ENCODE measurements at regions not wholly inside any gene's neighbourhood (a gene's known extent, or its start where the extent isn't known, plus 50 kb on each side); places are given as distances from the start of the nearest gene placed in this dataset.

DNA sequence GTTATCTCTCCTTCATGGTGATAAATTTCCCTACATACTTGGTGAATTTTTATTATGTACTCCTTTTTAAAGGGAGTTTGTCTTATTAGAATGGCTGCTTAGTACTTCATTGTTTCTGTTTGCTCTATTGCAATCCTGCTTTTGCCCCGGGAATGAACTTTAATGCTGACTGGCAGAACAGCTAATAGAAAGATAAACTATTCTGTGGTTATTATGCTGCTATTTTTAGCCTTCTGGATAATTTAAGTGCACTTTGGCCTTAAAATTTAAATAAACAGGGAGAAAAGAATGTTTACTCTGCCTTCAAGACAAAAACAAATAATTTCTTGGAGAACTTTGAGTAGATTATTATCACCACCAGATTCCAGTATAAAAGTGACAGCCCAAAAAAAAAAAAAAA, 413.8 kb upstream of the CCDC54 start:
- no peak for ATAC-seq (ENCODE audit: insufficient read depth, low read depth)

GRCh38 chr3:106965307-106965706, 411.9 kb upstream of the CCDC54 start:
- Histone ChIP-seq H3K9ac (ENCODE audit: low read depth, low read length) (no peak overlapping the region), H3K4me2 (ENCODE audit: insufficient read depth, low read length) (no peak overlapping the region), H4K20me1 (ENCODE audit: insufficient read depth, low read length) (no peaks in the 10 kb centered on the region), H3K79me2 (ENCODE audit: insufficient read depth, low read length) (no peaks in the 10 kb centered on the region), H3K36me3 (ENCODE audit: insufficient read depth, low read length) (no peaks in the 10 kb centered on the region), H3K27ac (ENCODE audit: low read length) (no peak overlapping the region), H3K4me3 (ENCODE audit: low read depth in 1 of 2, low read length in 2 of 2) (no peak overlapping the region), H3K27me3 (ENCODE audit: insufficient read depth, low read length, poor library complexity) (no peaks in the 10 kb centered on the region), H3K9me3 (ENCODE audit: insufficient read depth, low read length, severe bottlenecking) (no peaks in the 10 kb centered on the region), H2AFZ (ENCODE audit: low read depth, low read length) (no peak overlapping the region), H3K4me1 (ENCODE audit: insufficient read depth, low read length) (no peaks in the 10 kb centered on the region)
- TF ChIP-seq CTCF (IDR thresholded peaks at IDR 0.05; ENCODE audit: borderline replicate concordance, extremely low read depth, low read length, poor library complexity, severe bottlenecking) (no peak), EZH2 (IDR thresholded peaks at IDR 0.05; ENCODE audit: borderline replicate concordance, low read depth, low read length, severe bottlenecking) (no peak)
- DNase-seq = no peak
- ATAC-seq (ENCODE audit: insufficient read depth, low read depth) = no peak

More for the DNA sequence above, 413.8 kb upstream of the CCDC54 start:
- no peak overlapping the region for H3K4me3 ChIP-seq (ENCODE audit: low read depth in 1 of 2, low read length in 2 of 2)
- H3K4me1 ChIP-seq (ENCODE audit: insufficient read depth, low read length) = no peaks in the 10 kb centered on the region
- H3K79me2 ChIP-seq (ENCODE audit: insufficient read depth, low read length) = no peaks in the 10 kb centered on the region
- no peak overlapping the region for H3K27ac ChIP-seq (ENCODE audit: low read length)
- no peaks in the 10 kb centered on the region for H3K9me3 ChIP-seq (ENCODE audit: insufficient read depth, low read length, severe bottlenecking)
- no peak overlapping the region for H3K4me2 ChIP-seq (ENCODE audit: insufficient read depth, low read length)
- TF ChIP-seq CTCF (IDR thresholded peaks at IDR 0.05; ENCODE audit: borderline replicate concordance, extremely low read depth, low read length, poor library complexity, severe bottlenecking) = no peak
- TF ChIP-seq EZH2 (IDR thresholded peaks at IDR 0.05; ENCODE audit: borderline replicate concordance, low read depth, low read length, severe bottlenecking) = no peak
- H3K9ac ChIP-seq (ENCODE audit: low read depth, low read length) = no peak overlapping the region
- H4K20me1 ChIP-seq (ENCODE audit: insufficient read depth, low read length) = no peaks in the 10 kb centered on the region
- H3K36me3 ChIP-seq (ENCODE audit: insufficient read depth, low read length) = no peaks in the 10 kb centered on the region
- no peak for DNase-seq
- H2AFZ ChIP-seq (ENCODE audit: low read depth, low read length) = no peak overlapping the region
- no peaks in the 10 kb centered on the region for H3K27me3 ChIP-seq (ENCODE audit: insufficient read depth, low read length, poor library complexity)

DNA sequence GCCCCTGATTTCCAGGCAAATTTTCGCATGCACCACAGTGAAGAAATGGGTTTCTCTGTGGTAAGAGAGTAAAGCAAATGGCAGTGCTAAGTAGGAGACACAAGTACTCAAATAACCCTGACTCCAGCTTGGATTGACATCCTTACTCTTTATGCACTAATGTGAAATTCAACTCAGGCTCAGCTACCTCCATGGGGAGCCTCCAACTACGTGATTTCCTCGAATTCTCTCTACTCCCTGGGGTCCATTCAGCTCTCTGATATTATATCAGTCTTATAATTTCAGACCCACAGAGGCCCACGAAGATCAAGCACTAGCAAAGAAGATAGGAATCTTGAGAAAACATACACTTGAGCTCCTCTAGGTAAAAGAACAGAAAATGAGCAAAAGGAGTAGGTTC, 407.6 kb upstream of the CCDC54 start:
- ATAC-seq (ENCODE audit: insufficient read depth, low read depth) (no peak), DNase-seq (no peak)
- Histone ChIP-seq H2AFZ (ENCODE audit: low read depth, low read length) (no peak overlapping the region), H3K4me3 (ENCODE audit: low read depth in 1 of 2, low read length in 2 of 2) (no peak overlapping the region), H3K4me1 (ENCODE audit: insufficient read depth, low read length) (peaks cover 4% of the 10 kb centered on the region; the same call in 1 of the 2 replicates), H3K4me2 (ENCODE audit: insufficient read depth, low read length) (no peak overlapping the region), H3K9ac (ENCODE audit: low read depth, low read length) (no peak overlapping the region), H3K27ac (ENCODE audit: low read length) (no peak overlapping the region), H3K79me2 (ENCODE audit: insufficient read depth, low read length) (no peaks in the 10 kb centered on the region), H3K36me3 (ENCODE audit: insufficient read depth, low read length) (no peaks in the 10 kb centered on the region), H3K9me3 (ENCODE audit: insufficient read depth, low read length, severe bottlenecking) (no peaks in the 10 kb centered on the region), H4K20me1 (ENCODE audit: insufficient read depth, low read length) (no peaks in the 10 kb centered on the region), H3K27me3 (ENCODE audit: insufficient read depth, low read length, poor library complexity) (no peaks in the 10 kb centered on the region)
- TF ChIP-seq CTCF (IDR thresholded peaks at IDR 0.05; ENCODE audit: borderline replicate concordance, extremely low read depth, low read length, poor library complexity, severe bottlenecking) (no peak), EZH2 (IDR thresholded peaks at IDR 0.05; ENCODE audit: borderline replicate concordance, low read depth, low read length, severe bottlenecking) (no peak)

- no peaks in the 10 kb centered on the region for H4K20me1 ChIP-seq (ENCODE audit: insufficient read depth, low read length)
- no peak overlapping the region for H2AFZ ChIP-seq (ENCODE audit: low read depth, low read length)
- no peaks in the 10 kb centered on the region for H3K36me3 ChIP-seq (ENCODE audit: insufficient read depth, low read length)
- no peak overlapping the region for H3K9ac ChIP-seq (ENCODE audit: low read depth, low read length)
- no peak overlapping the region for H3K4me3 ChIP-seq (ENCODE audit: low read depth in 1 of 2, low read length in 2 of 2)
- ATAC-seq (ENCODE audit: insufficient read depth, low read depth) (no peak), DNase-seq (no peak)
- no peak overlapping the region for H3K4me2 ChIP-seq (ENCODE audit: insufficient read depth, low read length)
- H3K4me1 ChIP-seq (ENCODE audit: insufficient read depth, low read length) = no peaks in the 10 kb centered on the region
- H3K79me2 ChIP-seq (ENCODE audit: insufficient read depth, low read length) = no peaks in the 10 kb centered on the region
- H3K27me3 ChIP-seq (ENCODE audit: insufficient read depth, low read length, poor library complexity) = no peaks in the 10 kb centered on the region
- no peak overlapping the region for H3K27ac ChIP-seq (ENCODE audit: low read length)
- no peaks in the 10 kb centered on the region for H3K9me3 ChIP-seq (ENCODE audit: insufficient read depth, low read length, severe bottlenecking)
- TF ChIP-seq EZH2 (IDR thresholded peaks at IDR 0.05; ENCODE audit: borderline replicate concordance, low read depth, low read length, severe bottlenecking) (no peak), CTCF (IDR thresholded peaks at IDR 0.05; ENCODE audit: borderline replicate concordance, extremely low read depth, low read length, poor library complexity, severe bottlenecking) (no peak)
Observed at GRCh38 chr3:106981392-106981791, 395.8 kb upstream of the CCDC54 start.
